SH-SY5Y (cell line): ENCODE measurements at regions not wholly inside any gene's neighbourhood (a gene's known extent, or its start where the extent isn't known, plus 50 kb on each side); places are given as distances from the start of the nearest gene placed in this dataset.

ENCODE experiments used
- GATA2 ChIP-seq: IDR thresholded peaks from 2 replicates; pipeline ENCODE4 v1.6.1; 2011; ENCODE audit warnings: mild to moderate bottlenecking, low read depth, low read length
- GATA3 ChIP-seq: IDR thresholded peaks from 2 replicates; pipeline ENCODE4 v1.6.1; 2011; ENCODE audit warnings: low read depth, mild to moderate bottlenecking, low read length, moderate library complexity

- TF ChIP-seq GATA3, result no peak
- no peak for TF ChIP-seq GATA2
Measured at GRCh38 chr16:11425140-11425539, 79.9 kb downstream of the RMI2 start.

- TF ChIP-seq GATA3 (no peak), GATA2 (no peak)
Measured at GRCh38 chr16:11428623-11428953, 83.3 kb downstream of the RMI2 start.

GRCh38 chr16:11429123-11429522, 83.9 kb downstream of the RMI2 start:
- TF ChIP-seq GATA3 (no peak), GATA2 (no peak)

- TF ChIP-seq GATA3, result no peak
- no peak for TF ChIP-seq GATA2
Measured at GRCh38 chr16:11429823-11430222, 84.6 kb downstream of the RMI2 start.

- TF ChIP-seq GATA3 (no peak), GATA2 (no peak)
Measured at GRCh38 chr16:11430601-11431317, 85.5 kb downstream of the RMI2 start.

- no peak for TF ChIP-seq GATA3
- TF ChIP-seq GATA2, result no peak
Measured at GRCh38 chr16:11431915-11432465, 86.7 kb downstream of the RMI2 start.

- TF ChIP-seq GATA2, result no peak
- no peak for TF ChIP-seq GATA3
Measured at GRCh38 chr16:11432856-11433395, 87.7 kb downstream of the RMI2 start.

GRCh38 chr16:11435576-11435975, 90.3 kb downstream of the RMI2 start:
- no peak for TF ChIP-seq GATA3
- no peak for TF ChIP-seq GATA2

GRCh38 chr16:11437069-11437468, 91.8 kb downstream of the RMI2 start:
- no peak for TF ChIP-seq GATA3
- TF ChIP-seq GATA2, result no peak

GRCh38 chr16:11439790-11440656, 94.8 kb downstream of the RMI2 start:
- no peak for TF ChIP-seq GATA3
- TF ChIP-seq GATA2, result no peak

GRCh38 chr16:11440657-11441012, 95.4 kb downstream of the RMI2 start:
- no peak for TF ChIP-seq GATA2
- TF ChIP-seq GATA3, result no peak

- TF ChIP-seq GATA3 (no peak), GATA2 (no peak)
Measured at GRCh38 chr16:11445486-11445885, 100.2 kb downstream of the RMI2 start.

GRCh38 chr16:11446566-11447119, 101.4 kb downstream of the RMI2 start:
- TF ChIP-seq GATA2 (no peak), GATA3 (no peak)

- no peak for TF ChIP-seq GATA2
- no peak for TF ChIP-seq GATA3
Measured at GRCh38 chr16:11447272-11447671, 102.0 kb downstream of the RMI2 start.
